ENCODE measurements at regions not wholly inside any gene's neighbourhood (a gene's known extent, or its start where the extent isn't known, plus 50 kb on each side); places are given as distances from the start of the nearest gene placed in this dataset.

GRCh38 chr15:94002041-94002440, 229.3 kb upstream of the MCTP2 start:
- DNase-seq: no peak

GRCh38 chr15:94001255-94001801, 230.0 kb upstream of the MCTP2 start:
- no peak for DNase-seq

GRCh38 chr15:94000606-94001005, 230.8 kb upstream of the MCTP2 start:
- no peak for DNase-seq

- no peak for DNase-seq
These were observed 234.2 kb upstream of the MCTP2 start for GRCh38 chr15:93997071-93997658.

- no peak for DNase-seq
These were observed 241.8 kb upstream of the MCTP2 start for GRCh38 chr15:93989440-93989998.

GRCh38 chr15:93987068-93987467, 244.3 kb upstream of the MCTP2 start:
- peak; percentile 12 for DNase-seq

GRCh38 chr15:93986400-93986984, 244.9 kb upstream of the MCTP2 start:
- no peak for DNase-seq

- DNase-seq: no peak
These were observed 245.4 kb upstream of the MCTP2 start for GRCh38 chr15:93985925-93986324.

GRCh38 chr15:93985176-93985575, 246.2 kb upstream of the MCTP2 start:
- no peak for DNase-seq

GRCh38 chr15:93983526-93983925, 247.8 kb upstream of the MCTP2 start:
- DNase-seq: no peak

- no peak for DNase-seq
These were observed 249.1 kb upstream of the MCTP2 start for GRCh38 chr15:93982226-93982727.

- no peak for DNase-seq
These were observed 249.7 kb upstream of the MCTP2 start for GRCh38 chr15:93981706-93982105.

- no peak for DNase-seq
These were observed 251.0 kb upstream of the MCTP2 start for GRCh38 chr15:93980261-93980911.

- DNase-seq: no peak
These were observed 256.4 kb upstream of the MCTP2 start for GRCh38 chr15:93974804-93975481.

GRCh38 chr15:93973287-93973686, 258.1 kb upstream of the MCTP2 start:
- no peak for DNase-seq

- DNase-seq: no peak
These were observed 262.6 kb upstream of the MCTP2 start for GRCh38 chr15:93968773-93969172.

- DNase-seq: no peak
These were observed 266.0 kb upstream of the MCTP2 start for GRCh38 chr15:93965304-93965908.

- no peak for DNase-seq
These were observed 276.3 kb upstream of the MCTP2 start for GRCh38 chr15:93954985-93955571.

- DNase-seq: no peak
These were observed 282.6 kb upstream of the MCTP2 start for GRCh38 chr15:93948726-93949125.

- DNase-seq: no peak
These were observed 287.8 kb upstream of the MCTP2 start for GRCh38 chr15:93943586-93943985.

- no peak for DNase-seq
These were observed 289.1 kb upstream of the MCTP2 start for GRCh38 chr15:93942269-93942694.

GRCh38 chr15:93941697-93942096, 289.7 kb upstream of the MCTP2 start:
- DNase-seq: no peak
